HepG2 (cell line): ENCODE measurements at regions not wholly inside any gene's neighbourhood (a gene's known extent, or its start where the extent isn't known, plus 50 kb on each side); places are given as distances from the start of the nearest gene placed in this dataset.

Source experiments
- EZH2 ChIP-seq: conservative IDR thresholded peaks from 2 replicates; pipeline ENCODE4 v1.6.1; 2012; ENCODE audit warnings: mild to moderate bottlenecking, low read depth, low read length, moderate library complexity
- GPN1 ChIP-seq: sonication (generic); formaldehyde crosslinking; IDR thresholded peaks from 2 replicates; pipeline ENCODE4 v1.5.1; 2020; ENCODE audit warnings: missing genetic modification reagents, borderline replicate concordance
- MAFG ChIP-seq: sonication (generic); formaldehyde crosslinking; IDR thresholded peaks from 2 replicates; pipeline ENCODE4 v1.5.1; 2020; ENCODE audit warnings: mild to moderate bottlenecking, missing genetic modification reagents
- MAZ ChIP-seq, 2 experiments: sonication (generic) in 1 of 2; formaldehyde crosslinking in 1 of 2; IDR thresholded peaks; 2 replicates each; pipeline versions ENCODE4 v1.5.0 to v1.6.1; 2012 to 2020; ENCODE audit warnings: low read depth in 2 of 2, mild to moderate bottlenecking in 2 of 2, borderline replicate concordance in 1 of 2, improper control_type of control experiment in 1 of 2, low read length in 1 of 2, missing genetic modification reagents in 1 of 2, moderate library complexity in 1 of 2
- MYNN ChIP-seq: sonication (generic); formaldehyde crosslinking; IDR thresholded peaks from 2 replicates; pipeline ENCODE4 v1.4.0; 2020; ENCODE audit warnings: mild to moderate bottlenecking, low read depth, missing genetic modification reagents
- NFATC3 ChIP-seq: sonication (generic); formaldehyde crosslinking; IDR thresholded peaks from 2 replicates; pipeline ENCODE4 v1.5.1; 2020; ENCODE audit warnings: mild to moderate bottlenecking, missing genetic modification reagents
- ZNF501 ChIP-seq: sonication (generic); formaldehyde crosslinking; IDR thresholded peaks from 2 replicates; pipeline ENCODE4 v1.5.1; 2020; ENCODE audit warnings: mild to moderate bottlenecking, moderate library complexity, missing genetic modification reagents

GRCh38 chr11:90668502-90668901 is 445.7 kb upstream of the CHORDC1 start:
- TF ChIP-seq MYNN (CRISPR knock-in tag): no peak
- no peak for TF ChIP-seq GPN1
- no peak for TF ChIP-seq EZH2
- TF ChIP-seq MAFG (CRISPR knock-in tag): no peak
- TF ChIP-seq MAZ (IDR thresholded peaks at IDR 0.05; ENCODE audit: borderline replicate concordance, low read depth, low read length): no peak
- no peak for TF ChIP-seq MAZ (CRISPR knock-in tag; IDR thresholded peaks at IDR 0.05; ENCODE audit: low read depth)
- no peak for TF ChIP-seq ZNF501 (CRISPR knock-in tag)
- no peak for TF ChIP-seq NFATC3 (CRISPR knock-in tag)
